Breast epithelium (tissue), 4 donors: ENCODE measurements at regions not wholly inside any gene's neighbourhood (a gene's known extent, or its start where the extent isn't known, plus 50 kb on each side); places are given as distances from the start of the nearest gene placed in this dataset.

ENCODE experiments used
- DNase-seq, 2 donors: peaks; one replicate each; pipeline ENCODE4 v3.0.0-alpha.2; 2019; ENCODE audit warnings: low spot score in 2 of 2
- H3K27ac ChIP-seq, 2 donors: fragments of 200-600 bp; sonication (generic) in 1 of 2; one replicate each; pipeline ENCODE4 v1.5.1; 2016 to 2019; ENCODE audit warnings: mild to moderate bottlenecking in 1 of 2
- H3K27me3 ChIP-seq, 2 donors: fragments of 200-600 bp; sonication (generic) in 1 of 2; one replicate each; pipeline versions ENCODE4 v1.5.1 to v1.6.0; 2017 to 2019; ENCODE audit warnings: control low read depth in 1 of 2, mild to moderate bottlenecking in 1 of 2
- H3K36me3 ChIP-seq: fragments of 200-600 bp; one replicate; pipeline ENCODE4 v1.5.1; 2019
- H3K4me1 ChIP-seq, 2 donors: fragments of 200-600 bp; sonication (generic); one replicate each; pipeline ENCODE4 v1.5.1; 2016 to 2019; ENCODE audit warnings: control low read depth in 1 of 2
- H3K4me3 ChIP-seq, 3 donors: fragments of 200-600 bp; sonication (generic); 1 replicate in 2 of 3; 2 replicates in 1 of 3; pipeline ENCODE4 v1.5.1; 2016 to 2019; ENCODE audit warnings: mild to moderate bottlenecking in 3 of 3, moderate library complexity in 2 of 3
- H3K9me3 ChIP-seq, 2 donors: fragments of 200-600 bp; sonication (generic) in 1 of 2; one replicate each; pipeline ENCODE4 v1.5.1; 2016 to 2019; ENCODE audit warnings: control low read depth in 1 of 2
- POLR2A ChIP-seq: fragments of 450-650 bp; IDR thresholded peaks from one replicate; pipeline ENCODE4 v1.6.1; 2016; ENCODE audit warnings: antibody characterized with exemption, mild to moderate bottlenecking, moderate library complexity
- POLR2AphosphoS5 ChIP-seq, 3 donors: sonication (generic); formaldehyde crosslinking; IDR thresholded peaks; one replicate each; pipeline ENCODE4 v1.6.1; 2017; ENCODE audit warnings: antibody characterized with exemption in 3 of 3
- intact Hi-C: fragments of 100-400 bp; cut with DNase I; formaldehyde crosslinking; loops from one replicate; pipeline ENCODE4 v1.15.1; 2023; ENCODE audit warnings: low total_unique reads
- TF ChIP-seq, protein P1 (sequence below), 3 donors: fragments of 450-650 bp; IDR thresholded peaks; one replicate each; pipeline ENCODE4 v1.5.1; 2016 to 2017; ENCODE audit warnings: antibody characterized with exemption in 3 of 3, mild to moderate bottlenecking in 3 of 3, moderate library complexity in 3 of 3

DNA sequence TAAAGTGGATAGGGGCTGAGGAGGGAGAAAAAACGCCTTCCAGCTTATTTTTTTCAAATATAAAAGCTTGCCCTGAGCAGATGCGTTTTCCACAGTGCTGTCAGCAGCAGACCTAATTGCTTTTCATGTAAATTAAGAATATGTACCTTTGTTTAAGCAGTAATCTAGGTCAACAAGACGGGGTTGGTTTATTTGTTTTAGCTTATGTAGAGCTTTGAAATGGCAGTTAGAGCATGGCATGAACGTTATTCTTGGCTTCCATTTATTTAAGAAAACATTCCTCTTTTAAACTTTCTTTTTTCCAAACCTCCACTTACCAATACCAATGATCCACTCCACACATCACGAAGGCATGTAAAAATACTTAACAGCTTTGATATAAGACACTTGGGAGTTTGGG is 220.3 kb upstream of the TENM3 start:
- Histone ChIP-seq H3K4me1 (no peaks in the 10 kb centered on the region), H3K4me3 (no peak overlapping the region), H3K9me3 (peaks cover 0 to 11% of the 10 kb centered on the region in 2 donors), H3K36me3 (no peaks in the 10 kb centered on the region), H3K27ac (no peak overlapping the region), H3K27me3 (no peaks in the 10 kb centered on the region)
- DNase-seq: no peak
- intact Hi-C loops: no loop called here
- TF ChIP-seq, protein P1, sequence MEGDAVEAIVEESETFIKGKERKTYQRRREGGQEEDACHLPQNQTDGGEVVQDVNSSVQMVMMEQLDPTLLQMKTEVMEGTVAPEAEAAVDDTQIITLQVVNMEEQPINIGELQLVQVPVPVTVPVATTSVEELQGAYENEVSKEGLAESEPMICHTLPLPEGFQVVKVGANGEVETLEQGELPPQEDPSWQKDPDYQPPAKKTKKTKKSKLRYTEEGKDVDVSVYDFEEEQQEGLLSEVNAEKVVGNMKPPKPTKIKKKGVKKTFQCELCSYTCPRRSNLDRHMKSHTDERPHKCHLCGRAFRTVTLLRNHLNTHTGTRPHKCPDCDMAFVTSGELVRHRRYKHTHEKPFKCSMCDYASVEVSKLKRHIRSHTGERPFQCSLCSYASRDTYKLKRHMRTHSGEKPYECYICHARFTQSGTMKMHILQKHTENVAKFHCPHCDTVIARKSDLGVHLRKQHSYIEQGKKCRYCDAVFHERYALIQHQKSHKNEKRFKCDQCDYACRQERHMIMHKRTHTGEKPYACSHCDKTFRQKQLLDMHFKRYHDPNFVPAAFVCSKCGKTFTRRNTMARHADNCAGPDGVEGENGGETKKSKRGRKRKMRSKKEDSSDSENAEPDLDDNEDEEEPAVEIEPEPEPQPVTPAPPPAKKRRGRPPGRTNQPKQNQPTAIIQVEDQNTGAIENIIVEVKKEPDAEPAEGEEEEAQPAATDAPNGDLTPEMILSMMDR (IDR thresholded peaks at IDR 0.05): no peak
- TF ChIP-seq POLR2A (no peak), POLR2AphosphoS5 (IDR thresholded peaks at IDR 0.05) (no peak)

DNA sequence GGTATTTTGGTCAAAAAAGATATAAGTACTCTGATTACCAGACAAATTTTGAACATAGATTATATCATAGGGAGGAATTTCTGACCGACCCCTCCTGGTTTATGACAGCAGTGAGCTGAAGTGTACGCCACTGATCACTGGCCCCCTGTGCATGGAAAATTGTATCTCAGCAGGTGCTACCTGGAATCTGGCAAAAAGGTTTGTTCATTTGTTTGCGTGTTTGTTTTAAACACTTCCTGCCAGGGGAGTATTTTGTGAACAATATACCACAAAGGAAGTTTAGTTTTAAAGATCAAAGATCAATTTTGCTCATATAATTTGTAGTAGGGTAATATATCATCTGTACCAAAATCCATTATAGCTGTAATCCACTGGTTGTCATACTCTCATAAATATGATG is 219.7 kb upstream of the TENM3 start:
- Histone ChIP-seq H3K36me3 (no peaks in the 10 kb centered on the region), H3K4me1 (no peaks in the 10 kb centered on the region), H3K27me3 (no peaks in the 10 kb centered on the region), H3K9me3 (peaks cover 0 to 11% of the 10 kb centered on the region in 2 donors), H3K27ac (no peak overlapping the region), H3K4me3 (no peak overlapping the region)
- no peak for DNase-seq
- intact Hi-C loops: no loop called here
- TF ChIP-seq POLR2A (no peak), POLR2AphosphoS5 (IDR thresholded peaks at IDR 0.05) (no peak)
- TF ChIP-seq, protein P1 (IDR thresholded peaks at IDR 0.05): no peak

DNA sequence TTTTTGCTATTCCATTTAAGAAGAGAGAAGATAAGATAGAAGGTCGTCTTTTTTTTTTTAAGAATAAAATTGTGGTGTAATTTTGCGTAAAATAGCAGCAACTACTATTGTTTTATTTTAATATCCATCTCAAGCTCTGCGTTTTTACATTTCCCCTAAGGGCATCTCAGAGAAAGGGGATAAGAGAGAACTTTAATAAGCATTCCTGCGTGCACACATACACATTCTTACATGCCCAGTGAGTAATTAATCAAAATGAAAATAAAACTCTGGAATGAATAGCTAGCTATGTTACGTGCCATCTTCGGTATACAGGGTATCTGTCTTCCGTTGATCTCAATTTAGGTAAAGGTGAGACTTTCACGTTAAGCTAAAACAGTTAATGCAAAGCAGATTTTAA is 200.3 kb upstream of the TENM3 start:
- intact Hi-C loops: no loop called here
- TF ChIP-seq POLR2A: no peak
- TF ChIP-seq, protein P1 (IDR thresholded peaks at IDR 0.05): no peak
- TF ChIP-seq POLR2AphosphoS5 (IDR thresholded peaks at IDR 0.05): no peak
- no peaks in the 10 kb centered on the region for H3K9me3 ChIP-seq
- H3K4me1 ChIP-seq: no peaks in the 10 kb centered on the region
- DNase-seq: no peak
- no peak overlapping the region for H3K4me3 ChIP-seq
- H3K27me3 ChIP-seq: no peaks in the 10 kb centered on the region
- H3K27ac ChIP-seq: no peak overlapping the region
- H3K36me3 ChIP-seq: no peaks in the 10 kb centered on the region

DNA sequence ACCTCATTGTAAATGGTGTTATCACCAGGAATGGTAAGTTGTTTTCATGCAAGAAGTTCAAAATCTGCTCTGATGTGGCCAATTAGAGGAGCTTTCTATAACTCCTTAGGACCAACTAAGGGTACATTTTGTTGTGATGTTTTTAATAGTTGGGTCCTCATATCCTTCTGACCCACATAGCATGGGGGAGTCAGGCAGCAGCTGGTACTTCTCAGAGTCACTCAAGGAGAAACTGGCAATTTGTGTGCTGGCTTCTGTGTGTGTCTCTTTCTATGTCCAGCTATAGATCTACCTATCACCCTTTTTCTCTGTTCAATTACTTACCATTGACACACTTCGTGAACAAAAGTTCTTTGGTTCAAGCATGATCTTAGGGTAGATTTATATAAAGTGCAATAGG is 194.3 kb upstream of the TENM3 start:
- Histone ChIP-seq H3K4me1 (no peaks in the 10 kb centered on the region), H3K36me3 (no peaks in the 10 kb centered on the region), H3K27me3 (no peaks in the 10 kb centered on the region), H3K4me3 (no peak overlapping the region), H3K27ac (no peak overlapping the region), H3K9me3 (no peaks in the 10 kb centered on the region)
- TF ChIP-seq POLR2A (no peak), POLR2AphosphoS5 (IDR thresholded peaks at IDR 0.05) (no peak)
- TF ChIP-seq, protein P1 (IDR thresholded peaks at IDR 0.05): no peak
- no peak for DNase-seq
- intact Hi-C loops: no loop called here

DNA sequence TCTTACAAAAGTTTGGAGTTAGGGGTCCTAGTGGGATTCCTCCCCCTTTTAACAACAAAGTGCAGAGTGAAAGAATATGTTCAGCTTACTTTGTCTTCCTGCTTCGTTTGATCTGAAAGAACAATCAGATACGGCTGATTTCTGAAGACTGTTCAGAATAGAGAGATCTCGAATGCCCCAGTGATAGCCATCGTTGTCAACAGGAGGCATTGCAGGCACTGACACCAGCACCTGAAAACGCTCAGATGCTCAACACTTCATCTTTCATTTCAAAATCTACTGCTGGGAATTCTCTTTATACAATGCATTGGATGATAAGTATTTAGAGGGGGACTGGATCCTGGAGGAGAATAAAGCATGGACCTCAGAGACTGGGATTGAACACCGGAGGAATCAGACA is 186.3 kb upstream of the TENM3 start:
- Histone ChIP-seq H3K9me3 (no peaks in the 10 kb centered on the region), H3K27me3 (no peaks in the 10 kb centered on the region), H3K27ac (no peak overlapping the region), H3K36me3 (no peaks in the 10 kb centered on the region), H3K4me1 (no peaks in the 10 kb centered on the region), H3K4me3 (no peak overlapping the region)
- TF ChIP-seq POLR2AphosphoS5 (IDR thresholded peaks at IDR 0.05) (no peak), POLR2A (no peak)
- TF ChIP-seq, protein P1 (IDR thresholded peaks at IDR 0.05): no peak
- intact Hi-C loops: no loop called here
- DNase-seq: no peak
